GM12878 (cell line): ENCODE measurements at regions not wholly inside any gene's neighbourhood (a gene's known extent, or its start where the extent isn't known, plus 50 kb on each side); places are given as distances from the start of the nearest gene placed in this dataset.

Experiments
- ATAC-seq: fragments of 200-7000 bp; cut with Tn5 transposase; 3 replicates; pipeline ENCODE4 v1.9.1; 2020; ENCODE audit warnings: mild to moderate bottlenecking, moderate library complexity
- BruUV-seq: library from RNA; stranded (reverse); fragments of 400-500 nt; replicated peaks from 2 replicates; lab custom pipeline; 2021; lab: Mats Ljungman, UMichigan
- CTCF ChIA-PET: fragments of 300-600 bp; sonication (Branson Sonifier 250); formaldehyde crosslinking; extraction: SDS; loops from one replicate; lab custom pipeline; 2021; ENCODE audit warnings: inconsistent platforms; lab: Yijun Ruan, JAX
- POLR2A ChIA-PET: fragments of 350-600 bp; formaldehyde crosslinking; extraction: SDS; loops from one replicate; lab custom pipeline; 2021; ENCODE audit warnings: inconsistent platforms; lab: Charles Lee
- RAD21 ChIA-PET: fragments of 300-600 bp; sonication (Branson Sonifier 250); formaldehyde crosslinking; loops from one replicate; lab custom pipeline; 2023; ENCODE audit warnings: antibody characterized with exemption; ENCODE audit not compliant: unreplicated experiment; lab: Charles Lee
- SMC1A ChIA-PET: fragments of 300-600 bp; sonication (Branson Sonifier 250); formaldehyde crosslinking; loops from one replicate; lab custom pipeline; 2023; ENCODE audit not compliant: unreplicated experiment, uncharacterized antibody; lab: Charles Lee
- DNase-seq: peaks from one replicate; pipeline ENCODE4 v3.0.0-alpha.2; 2011; ENCODE audit warnings: low read depth, low spot score
- FAIRE-seq: peaks from 3 replicates; lab custom pipeline; 2011; peaks lifted over from hg19 to GRCh38; lab: Jason Lieb, UNC
- H2AFZ ChIP-seq: 2 replicates; pipeline ENCODE4 v1.6.0; 2011; ENCODE audit warnings: low read depth, low read length, control low read depth; ENCODE audit not compliant: control insufficient read depth
- H3K27ac ChIP-seq: 2 replicates; pipeline ENCODE4 v1.5.1; 2011; ENCODE audit warnings: control low read depth; ENCODE audit not compliant: control insufficient read depth, insufficient read depth
- H3K27me3 ChIP-seq, 2 experiments: replicated peaks in 1 of 2; 2 replicates each; pipeline versions ENCODE4 v1.6.0 to v1.6.1; 2011; ENCODE audit warnings: low read length in 1 of 2; ENCODE audit not compliant: control insufficient read depth in 2 of 2, insufficient read depth in 2 of 2
- H3K36me3 ChIP-seq, 2 experiments: 2 replicates each; pipeline ENCODE4 v1.5.1; 2011; ENCODE audit warnings: low read length in 1 of 2; ENCODE audit not compliant: control insufficient read depth in 2 of 2, insufficient read depth in 2 of 2
- H3K4me1 ChIP-seq: 2 replicates; pipeline ENCODE4 v1.6.1; 2011; ENCODE audit warnings: mild to moderate bottlenecking, low read length, moderate library complexity, mixed read lengths; ENCODE audit not compliant: control insufficient read depth, insufficient read depth
- H3K4me2 ChIP-seq: 2 replicates; pipeline ENCODE4 v1.6.0; 2011; ENCODE audit warnings: control low read depth; ENCODE audit not compliant: control insufficient read depth, insufficient read depth
- H3K4me3 ChIP-seq: fragments of 200-600 bp; sonication (generic); 2 replicates; pipeline ENCODE4 v1.5.1; 2016
- H3K79me2 ChIP-seq: 2 replicates; pipeline ENCODE4 v1.6.0; 2011; ENCODE audit warnings: low read length; ENCODE audit not compliant: control insufficient read depth, insufficient read depth
- H3K9ac ChIP-seq: 2 replicates; pipeline ENCODE4 v1.8.0; 2011; ENCODE audit warnings: low read length, control low read depth, mixed read lengths; ENCODE audit not compliant: control insufficient read depth, insufficient read depth
- H3K9me3 ChIP-seq: replicated peaks from 3 replicates; pipeline ENCODE4 v1.5.1; 2011; ENCODE audit warnings: mild to moderate bottlenecking, low read length; ENCODE audit not compliant: control insufficient read depth, insufficient read depth
- H4K20me1 ChIP-seq: 2 replicates; pipeline ENCODE4 v1.6.0; 2011; ENCODE audit not compliant: control insufficient read depth, insufficient read depth
- ATF3 ChIP-seq: IDR thresholded peaks from 2 replicates; pipeline ENCODE4 v1.6.1; 2011; ENCODE audit warnings: low read depth, mild to moderate bottlenecking, low read length, moderate library complexity, borderline replicate concordance; ENCODE audit errors: extremely low read depth
- CEBPZ ChIP-seq: fragments of 150-350 bp; IDR thresholded peaks from 2 replicates; pipeline ENCODE4 v1.6.1; 2016; ENCODE audit warnings: low read depth, low read length
- ELK1 ChIP-seq: IDR thresholded peaks from 2 replicates; pipeline ENCODE4 v1.6.1; 2012; ENCODE audit warnings: low read depth, low read length, improper control_type of control experiment
- KAT2A ChIP-seq: conservative IDR thresholded peaks from 2 replicates; pipeline ENCODE4 v1.6.1; 2011; ENCODE audit warnings: low read depth, low read length; ENCODE audit not compliant: control insufficient read depth
- PAX5 ChIP-seq: IDR thresholded peaks from 2 replicates; pipeline ENCODE4 v1.6.1; 2011; ENCODE audit warnings: low read depth, low read length, borderline replicate concordance
- YBX1 ChIP-seq: fragments of 450-650 bp; IDR thresholded peaks from 2 replicates; pipeline ENCODE4 v1.6.1; 2016; ENCODE audit warnings: antibody characterized with exemption
- ZNF622 ChIP-seq: fragments of 450-650 bp; IDR thresholded peaks from 2 replicates; pipeline ENCODE4 v1.6.1; 2017; ENCODE audit warnings: mild to moderate bottlenecking, inconsistent platforms
- WGBS: methylation state at CpG from one replicate; pipeline ENCODE4 v1.1.6; 2016; ENCODE audit warnings: low lambda C conversion rate; ENCODE audit not compliant: insufficient replicate concordance, insufficient coverage; ENCODE audit errors: missing lambda C conversion rate; 5-methylcytosine and 5-hydroxymethylcytosine counted together
- in situ Hi-C: fragments of 300-500 bp; cut with MboI; formaldehyde crosslinking; loops from 9 replicates; pipeline ENCODE4 v1.14.3; 2018; ENCODE audit warnings: mixed read lengths
- intact Hi-C: fragments of 100-400 bp; cut with micrococcal nuclease; formaldehyde crosslinking; loops from one replicate; pipeline ENCODE4 v1.14.2; 2022; ENCODE audit not compliant: unreplicated experiment

GRCh38 chr19:32176591-32176990 lies 168.8 kb upstream of the ZNF507 start:
- H4K20me1 ChIP-seq: no peaks in the 10 kb centered on the region
- TF ChIP-seq KAT2A (no peak), CEBPZ (no peak), ZNF622 (no peak), ATF3 (no peak), PAX5 (no peak), ELK1 (no peak), YBX1 (no peak)
- no TSS peak for BruUV-seq
- H3K27ac ChIP-seq: no peak overlapping the region
- H2AFZ ChIP-seq: no peak overlapping the region
- DNase-seq: no peak
- H3K9ac ChIP-seq: no peak overlapping the region
- no peak overlapping the region for H3K4me3 ChIP-seq
- ChIA-PET CTCF (no interaction called here), SMC1A (no interaction called here), RAD21 (no interaction called here), POLR2A (no interaction called here)
- 10% methylated on average over 5 of the region's 5 CpGs for WGBS
- H3K36me3 ChIP-seq: no peaks in the 10 kb centered on the region
- H3K4me1 ChIP-seq: no peaks in the 10 kb centered on the region
- no peak overlapping the region for H3K4me2 ChIP-seq
- in situ Hi-C loops: no loop called here
- no peaks in the 10 kb centered on the region; the same call in 2 of the 3 replicates for H3K9me3 ChIP-seq
- no peaks in the 10 kb centered on the region for H3K27me3 ChIP-seq
- no peaks in the 10 kb centered on the region for H3K79me2 ChIP-seq
- FAIRE-seq: no peak
- no peak for ATAC-seq
- intact Hi-C loops: no loop called here
